A549 (cell line): ENCODE measurements at regions not wholly inside any gene's neighbourhood (a gene's known extent, or its start where the extent isn't known, plus 50 kb on each side); places are given as distances from the start of the nearest gene placed in this dataset.

Experiments used
- ATAC-seq, 2 experiments: fragments of 200-7000 bp in 1 of 2; fragments of >200 bp in 1 of 2; cut with Nextera tagmentation in 1 of 2; cut with Tn5 transposase in 1 of 2; 3 replicates each; pipeline versions ENCODE4 v1.8.0 to v1.9.1; 2018 to 2020; ENCODE audit warnings: mild to moderate bottlenecking in 1 of 2, moderate library complexity in 1 of 2
- CTCF ChIA-PET: fragments of 300-600 bp; sonication (Branson Sonifier 250); formaldehyde crosslinking; extraction: SDS; loops from one replicate; lab custom pipeline; 2021; ENCODE audit warnings: antibody characterized with exemption, inconsistent platforms; lab: Yijun Ruan, JAX
- POLR2A ChIA-PET: fragments of 350-600 bp; formaldehyde crosslinking; extraction: SDS; loops from one replicate; lab custom pipeline; 2021; ENCODE audit warnings: antibody characterized with exemption, inconsistent platforms; lab: Yijun Ruan, JAX
- DNase-seq, 2 experiments: peaks; one replicate each; pipeline versions ENCODE4 v3.0.0 to v3.0.0-alpha.2; 2011 to 2016; ENCODE audit warnings: low read depth in 1 of 2, low spot score in 1 of 2
- FAIRE-seq: peaks from 2 replicates; lab custom pipeline; 2011; peaks lifted over from hg19 to GRCh38; lab: Jason Lieb, UNC
- H3K27ac ChIP-seq, 2 experiments: fragments of >200 bp; sonication (Bioruptor Twin); formaldehyde crosslinking; 3 replicates each; pipeline ENCODE4 v1.5.1; 2016 to 2017
- H3K4me1 ChIP-seq: fragments of >200 bp; sonication (Bioruptor Twin); formaldehyde crosslinking; 3 replicates; pipeline ENCODE4 v1.6.1; 2016
- H3K4me2 ChIP-seq: fragments of >200 bp; sonication (Bioruptor Twin); formaldehyde crosslinking; 3 replicates; pipeline ENCODE4 v1.6.1; 2016
- H3K4me3 ChIP-seq: fragments of >200 bp; sonication (Bioruptor Twin); formaldehyde crosslinking; 3 replicates; pipeline ENCODE4 v1.5.1; 2016
- H3K9me3 ChIP-seq: fragments of >200 bp; sonication (Bioruptor Twin); formaldehyde crosslinking; 3 replicates; pipeline ENCODE4 v1.6.1; 2016
- BHLHE40 ChIP-seq: IDR thresholded peaks from 2 replicates; pipeline ENCODE4 v1.6.1; 2012; ENCODE audit warnings: low read depth, low read length, inconsistent platforms
- CHD2 ChIP-seq: fragments of 150-350 bp; IDR thresholded peaks from 2 replicates; pipeline ENCODE4 v1.6.1; 2014; ENCODE audit warnings: low read length; ENCODE audit not compliant: partially characterized antibody
- CHD4 ChIP-seq: fragments of 200-600 bp; sonication (generic); IDR thresholded peaks from 2 replicates; pipeline ENCODE4 v1.6.1; 2016; ENCODE audit warnings: antibody characterized with exemption, mild to moderate bottlenecking, borderline replicate concordance
- ESRRA ChIP-seq: fragments of 150-350 bp; IDR thresholded peaks from 2 replicates; pipeline ENCODE4 v1.6.1; 2014; ENCODE audit warnings: mild to moderate bottlenecking, low read length, borderline replicate concordance
- FOXS1 ChIP-seq: fragments of 250-450 bp; sonication (Bioruptor Pico); IDR thresholded peaks from 2 replicates; pipeline ENCODE4 v1.5.0; 2020; ENCODE audit warnings: mild to moderate bottlenecking, moderate library complexity
- HOXB5 ChIP-seq: fragments of 250-450 bp; sonication (Bioruptor Pico); IDR thresholded peaks from 2 replicates; pipeline ENCODE4 v1.5.0; 2020; ENCODE audit warnings: mild to moderate bottlenecking, moderate library complexity
- JUN ChIP-seq, 2 experiments: fragments of >200 bp; sonication (Bioruptor Twin); formaldehyde crosslinking; IDR thresholded peaks; 2 replicates in 1 of 2; 3 replicates in 1 of 2; pipeline ENCODE4 v1.6.1; 2016 to 2017
- KDM1A ChIP-seq: fragments of 200-600 bp; sonication (generic); IDR thresholded peaks from 2 replicates; pipeline ENCODE4 v1.6.1; 2016; ENCODE audit warnings: low read depth, mild to moderate bottlenecking
- MAZ ChIP-seq: fragments of 150-350 bp; IDR thresholded peaks from 2 replicates; pipeline ENCODE4 v1.6.1; 2014; ENCODE audit warnings: antibody characterized with exemption, low read depth, low read length, borderline replicate concordance
- NPAS2 ChIP-seq: fragments of 250-450 bp; sonication (Bioruptor Pico); IDR thresholded peaks from 2 replicates; pipeline ENCODE4 v1.8.0; 2022; ENCODE audit warnings: mild to moderate bottlenecking, moderate library complexity, borderline replicate concordance
- POLR2A ChIP-seq: IDR thresholded peaks from 2 replicates; pipeline ENCODE4 v1.6.1; 2012; ENCODE audit warnings: mild to moderate bottlenecking, low read length
- RAD21 ChIP-seq, 2 experiments: fragments of >200 bp in 1 of 2; sonication (Bioruptor Twin) in 1 of 2; formaldehyde crosslinking in 1 of 2; IDR thresholded peaks in 1 of 2; conservative IDR thresholded peaks in 1 of 2; 2 replicates in 1 of 2; 3 replicates in 1 of 2; pipeline ENCODE4 v1.6.1; 2012 to 2018; ENCODE audit warnings: inconsistent platforms in 1 of 2
- RARB ChIP-seq: fragments of 250-450 bp; sonication (Bioruptor Pico); IDR thresholded peaks from 2 replicates; pipeline ENCODE4 v1.8.0; 2021; ENCODE audit warnings: mild to moderate bottlenecking, moderate library complexity
- RNF2 ChIP-seq: fragments of 200-600 bp; sonication (generic); IDR thresholded peaks from 2 replicates; pipeline ENCODE4 v1.6.1; 2016; ENCODE audit warnings: low read depth, mild to moderate bottlenecking, antibody characterized with exemption, moderate library complexity, borderline replicate concordance
- SMC3 ChIP-seq: fragments of >200 bp; sonication (Bioruptor Twin); formaldehyde crosslinking; IDR thresholded peaks from 3 replicates; pipeline ENCODE4 v1.6.1; 2018; ENCODE audit warnings: inconsistent platforms
- TFCP2L1 ChIP-seq: fragments of 250-450 bp; sonication (Bioruptor Pico); IDR thresholded peaks from 2 replicates; pipeline ENCODE4 v1.5.0; 2021; ENCODE audit warnings: mild to moderate bottlenecking
- ZSCAN20 ChIP-seq: fragments of 250-450 bp; sonication (Bioruptor Pico); IDR thresholded peaks from 2 replicates; pipeline ENCODE4 v1.8.0; 2022; ENCODE audit warnings: mild to moderate bottlenecking, moderate library complexity
- WGBS: methylation state at CpG from one replicate; pipeline ENCODE4 v1.1.6; 2017; ENCODE audit errors: missing lambda C conversion rate; 5-methylcytosine and 5-hydroxymethylcytosine counted together
- TF ChIP-seq, protein P1 (sequence below): fragments of 150-350 bp; IDR thresholded peaks from 2 replicates; pipeline ENCODE4 v1.6.1; 2014; ENCODE audit warnings: low read depth, mild to moderate bottlenecking, low read length
- TF ChIP-seq, protein P2 (sequence below): IDR thresholded peaks from 2 replicates; pipeline ENCODE4 v1.6.1; 2012
- TF ChIP-seq, protein P3 (sequence below): fragments of >200 bp; sonication (Bioruptor Twin); formaldehyde crosslinking; IDR thresholded peaks from 3 replicates; pipeline ENCODE4 v1.6.1; 2016
- TF ChIP-seq, protein P4 (sequence below): IDR thresholded peaks from 2 replicates; pipeline ENCODE4 v1.6.1; 2012; ENCODE audit warnings: low read depth, borderline replicate concordance
- TF ChIP-seq, protein P5 (sequence below): fragments of >200 bp; sonication (Bioruptor Twin); formaldehyde crosslinking; IDR thresholded peaks from 2 replicates; pipeline ENCODE4 v1.6.1; 2016

DNA sequence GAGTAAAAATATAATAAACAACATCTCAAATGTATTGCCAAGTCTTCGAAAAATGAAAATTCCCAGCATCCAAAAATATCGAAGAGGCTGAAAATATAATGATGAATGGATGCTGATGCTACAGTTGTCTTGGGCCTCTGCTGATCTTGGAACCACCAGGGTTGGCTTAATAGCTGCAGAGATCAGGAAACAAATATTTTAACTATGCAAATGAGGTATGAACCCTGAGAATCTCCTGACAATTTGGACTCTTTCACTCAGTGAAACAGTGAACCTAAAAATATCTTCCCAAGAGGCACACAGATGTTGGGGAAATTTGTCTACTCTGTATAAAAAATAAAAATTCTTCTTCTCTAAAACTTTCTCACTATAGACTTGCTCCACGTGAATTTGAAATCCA is 97.7 kb upstream of the EGFR start (continued):
- TF ChIP-seq, protein P1, sequence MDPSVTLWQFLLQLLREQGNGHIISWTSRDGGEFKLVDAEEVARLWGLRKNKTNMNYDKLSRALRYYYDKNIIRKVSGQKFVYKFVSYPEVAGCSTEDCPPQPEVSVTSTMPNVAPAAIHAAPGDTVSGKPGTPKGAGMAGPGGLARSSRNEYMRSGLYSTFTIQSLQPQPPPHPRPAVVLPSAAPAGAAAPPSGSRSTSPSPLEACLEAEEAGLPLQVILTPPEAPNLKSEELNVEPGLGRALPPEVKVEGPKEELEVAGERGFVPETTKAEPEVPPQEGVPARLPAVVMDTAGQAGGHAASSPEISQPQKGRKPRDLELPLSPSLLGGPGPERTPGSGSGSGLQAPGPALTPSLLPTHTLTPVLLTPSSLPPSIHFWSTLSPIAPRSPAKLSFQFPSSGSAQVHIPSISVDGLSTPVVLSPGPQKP = no peak
- TF ChIP-seq CHD2 (no peak), HOXB5 (no peak), ZSCAN20 (CRISPR knock-in tag) (no peak), BHLHE40 (no peak), FOXS1 (CRISPR knock-in tag) (no peak)

DNA sequence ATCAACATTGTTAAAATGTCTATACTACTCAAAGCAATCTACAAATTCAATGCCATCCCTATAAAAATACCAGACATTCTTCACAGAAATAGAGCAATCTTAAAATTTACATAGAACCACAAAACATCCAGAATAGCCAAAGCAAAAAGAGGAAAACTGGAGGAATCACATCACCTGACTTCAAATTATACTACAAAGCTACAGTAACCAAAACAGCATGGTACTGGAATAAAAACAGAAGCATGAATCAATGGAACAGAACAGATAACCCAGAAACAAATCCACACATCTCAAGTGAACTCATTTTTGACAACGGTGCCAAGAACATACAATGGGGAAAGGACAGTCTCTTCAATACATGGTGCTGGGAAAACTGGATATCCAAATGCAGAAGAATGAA is 87.3 kb upstream of the EGFR start:
- ChIA-PET CTCF (interaction anchor here (1.0 kb wide), 1 partner anchor 324 kb away, joined by 3 read pairs; no protein-coding TSS in a partner anchor), POLR2A (no interaction called here)
- no peak overlapping the region for H3K4me3 ChIP-seq
- H3K4me1 ChIP-seq = peaks cover 8% of the 10 kb centered on the region
- WGBS = 87% methylated on average over 1 of the region's 1 CpG
- peaks cover 10% of the 10 kb centered on the region; the same call in 2 of the 3 replicates for H3K9me3 ChIP-seq
- no peak overlapping the region for H3K4me2 ChIP-seq
- ATAC-seq (no peak), DNase-seq (no peak), FAIRE-seq (peak; percentile 18)
- no peak for TF ChIP-seq MAZ
- peak; percentile 85; the same call in 1 of the 2 replicates for TF ChIP-seq KDM1A
- no peak overlapping the region for H3K27ac ChIP-seq

DNA sequence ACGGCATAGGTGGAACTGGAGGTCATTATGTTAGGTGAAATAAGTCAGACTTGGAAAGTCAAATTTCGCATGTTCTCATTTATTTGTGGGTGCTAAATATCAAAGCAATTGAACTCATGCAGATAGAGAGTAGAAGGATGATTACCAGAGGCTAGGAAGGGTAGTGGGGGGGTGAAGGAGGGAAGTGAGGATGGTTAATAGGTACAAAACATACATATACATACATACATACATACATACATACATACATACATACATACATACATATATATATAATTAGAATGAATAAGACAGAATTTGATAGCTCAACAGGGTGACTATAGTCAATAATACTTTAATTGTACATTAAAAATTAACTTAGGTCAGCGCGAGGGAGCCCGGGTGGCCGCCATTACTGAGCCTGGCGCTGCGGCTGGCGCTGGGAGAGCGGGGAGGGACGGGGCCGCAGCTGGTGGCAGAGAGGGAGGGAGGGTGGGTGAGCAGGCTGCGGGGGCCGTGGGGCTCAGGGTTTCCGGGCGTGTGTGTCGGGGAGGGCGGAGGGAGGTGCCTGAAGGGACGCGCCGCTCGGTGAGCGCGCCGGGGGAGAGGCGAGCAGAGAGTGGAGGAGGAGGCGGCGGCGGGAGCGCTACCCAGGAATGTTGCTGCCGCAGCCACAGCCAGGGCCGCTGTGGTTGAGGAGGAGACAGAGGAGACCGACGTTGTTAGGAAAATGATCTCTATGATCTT is 85.8 kb upstream of the EGFR start:
- Histone ChIP-seq H3K4me3 (peak overlapping the region; percentile 45), H3K27ac (peak overlapping the region; percentile 77 to 91), H3K9me3 (peaks cover 10% of the 10 kb centered on the region; the same call in 2 of the 3 replicates), H3K4me1 (peaks cover 8% of the 10 kb centered on the region), H3K4me2 (peak overlapping the region; percentile 95)
- TF ChIP-seq, protein P2, sequence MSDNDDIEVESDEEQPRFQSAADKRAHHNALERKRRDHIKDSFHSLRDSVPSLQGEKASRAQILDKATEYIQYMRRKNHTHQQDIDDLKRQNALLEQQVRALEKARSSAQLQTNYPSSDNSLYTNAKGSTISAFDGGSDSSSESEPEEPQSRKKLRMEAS = 0 out of 2 replicates have a peak, but pooled peaks have one; percentile 48
- TF ChIP-seq NPAS2 (CRISPR knock-in tag) = no peak
- TF ChIP-seq TFCP2L1 (CRISPR knock-in tag) = no peak
- TF ChIP-seq POLR2A = peak; percentile 69
- TF ChIP-seq, protein P3, sequence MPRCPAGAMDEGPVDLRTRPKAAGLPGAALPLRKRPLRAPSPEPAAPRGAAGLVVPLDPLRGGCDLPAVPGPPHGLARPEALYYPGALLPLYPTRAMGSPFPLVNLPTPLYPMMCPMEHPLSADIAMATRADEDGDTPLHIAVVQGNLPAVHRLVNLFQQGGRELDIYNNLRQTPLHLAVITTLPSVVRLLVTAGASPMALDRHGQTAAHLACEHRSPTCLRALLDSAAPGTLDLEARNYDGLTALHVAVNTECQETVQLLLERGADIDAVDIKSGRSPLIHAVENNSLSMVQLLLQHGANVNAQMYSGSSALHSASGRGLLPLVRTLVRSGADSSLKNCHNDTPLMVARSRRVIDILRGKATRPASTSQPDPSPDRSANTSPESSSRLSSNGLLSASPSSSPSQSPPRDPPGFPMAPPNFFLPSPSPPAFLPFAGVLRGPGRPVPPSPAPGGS = peak; percentile 61; the same call in 1 of the 3 replicates
- TF ChIP-seq, protein P4, sequence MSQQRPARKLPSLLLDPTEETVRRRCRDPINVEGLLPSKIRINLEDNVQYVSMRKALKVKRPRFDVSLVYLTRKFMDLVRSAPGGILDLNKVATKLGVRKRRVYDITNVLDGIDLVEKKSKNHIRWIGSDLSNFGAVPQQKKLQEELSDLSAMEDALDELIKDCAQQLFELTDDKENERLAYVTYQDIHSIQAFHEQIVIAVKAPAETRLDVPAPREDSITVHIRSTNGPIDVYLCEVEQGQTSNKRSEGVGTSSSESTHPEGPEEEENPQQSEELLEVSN = 0 out of 2 replicates have a peak, but pooled peaks have one; percentile 44
- no peak for TF ChIP-seq ESRRA
- TF ChIP-seq, protein P5, sequence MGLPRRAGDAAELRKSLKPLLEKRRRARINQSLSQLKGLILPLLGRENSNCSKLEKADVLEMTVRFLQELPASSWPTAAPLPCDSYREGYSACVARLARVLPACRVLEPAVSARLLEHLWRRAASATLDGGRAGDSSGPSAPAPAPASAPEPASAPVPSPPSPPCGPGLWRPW = no peak
- TF ChIP-seq SMC3 = 0 out of 3 replicates have a peak, but pooled peaks have one; percentile 26
- no peak for TF ChIP-seq RNF2
- no peak for TF ChIP-seq RARB (CRISPR knock-in tag)
- TF ChIP-seq CHD4 = no peak
- peak in 1 of 2 experiments; percentile 38; a peak in 1 of 5 replicates for TF ChIP-seq RAD21 (conservative IDR thresholded peaks at IDR 0.05 in 1 of 2, IDR thresholded peaks at IDR 0.05 in 1 of 2)
- TF ChIP-seq JUN (IDR thresholded peaks at IDR 0.05) = peak in 1 of 2 experiments; percentile 52; a peak in 1 of 5 replicates
- WGBS = 9% methylated on average over 20 of the region's 34 CpGs
- peak; percentile 69 to 79 for DNase-seq
- POLR2A ChIA-PET = interaction anchor here (0.6 kb wide), 2 partner anchors 29 to 87 kb away, joined by 4 to 7 read pairs; no protein-coding TSS in a partner anchor
- CTCF ChIA-PET = interaction anchor here (0.7 kb wide), 1 partner anchor 323 kb away, joined by 3 read pairs; no protein-coding TSS in a partner anchor
- ATAC-seq = peak; percentile 100
- no peak for FAIRE-seq
